IMR-90 (cell line): ENCODE measurements at regions not wholly inside any gene's neighbourhood (a gene's known extent, or its start where the extent isn't known, plus 50 kb on each side); places are given as distances from the start of the nearest gene placed in this dataset.

Experiments
- ATAC-seq: fragments of 200-7000 bp; cut with Tn5 transposase; 2 replicates; pipeline ENCODE4 v1.9.1; 2020; ENCODE audit warnings: low read depth, mild to moderate bottlenecking, moderate library complexity
- BruUV-seq: library from RNA; stranded (reverse); fragments of 400-500 nt; replicated peaks from 2 replicates; lab custom pipeline; 2021; lab: Mats Ljungman, UMichigan
- CTCF ChIA-PET: fragments of 300-600 bp; formaldehyde crosslinking; extraction: SDS; loops from one replicate; lab custom pipeline; 2021; ENCODE audit warnings: antibody characterized with exemption; lab: Yijun Ruan, JAX
- POLR2A ChIA-PET: fragments of 300-600 bp; sonication (Branson Sonifier 250); formaldehyde crosslinking; loops from one replicate; lab custom pipeline; 2022; ENCODE audit warnings: antibody characterized with exemption; ENCODE audit not compliant: unreplicated experiment; lab: Charles Lee
- DNase-seq: peaks from one replicate; pipeline ENCODE4 v3.0.0; 2013
- H2AFZ ChIP-seq: replicated peaks from 2 replicates; pipeline ENCODE3; 2013; ENCODE audit warnings: low read length, mild to moderate bottlenecking; ENCODE audit not compliant: poor library complexity
- H2AK5ac ChIP-seq: 2 replicates; pipeline ENCODE4 v1.6.1; 2013; ENCODE audit warnings: low read depth, low read length, inconsistent platforms
- H2AK9ac ChIP-seq: replicated peaks from 2 replicates; pipeline ENCODE3; 2013; ENCODE audit warnings: mild to moderate bottlenecking, low read depth, low read length, moderate library complexity; ENCODE audit not compliant: poor library complexity
- H2BK120ac ChIP-seq: 2 replicates; pipeline ENCODE4 v1.6.1; 2013; ENCODE audit warnings: low read depth, low read length, inconsistent platforms
- H2BK15ac ChIP-seq: 3 replicates; pipeline ENCODE4 v1.6.1; 2013; ENCODE audit warnings: low read depth, low read length, inconsistent platforms
- H2BK20ac ChIP-seq: 2 replicates; pipeline ENCODE4 v1.6.1; 2013; ENCODE audit warnings: low read depth, mild to moderate bottlenecking, inconsistent platforms, low read length, moderate library complexity
- H2BK5ac ChIP-seq: 2 replicates; pipeline ENCODE4 v1.6.1; 2013; ENCODE audit warnings: mild to moderate bottlenecking, low read depth, low read length, inconsistent platforms; ENCODE audit not compliant: poor library complexity, severe bottlenecking
- H3K14ac ChIP-seq: replicated peaks from 2 replicates; pipeline ENCODE4 v1.6.1; 2013; ENCODE audit warnings: low read depth, low read length, inconsistent platforms
- H3K18ac ChIP-seq: 2 replicates; pipeline ENCODE4 v1.6.1; 2013; ENCODE audit warnings: low read depth, low read length, control low read depth
- H3K23ac ChIP-seq: 2 replicates; pipeline ENCODE4 v1.6.1; 2013; ENCODE audit warnings: low read depth, low read length, inconsistent platforms
- H3K27ac ChIP-seq: 2 replicates; pipeline ENCODE4 v1.5.1; 2013; ENCODE audit warnings: mild to moderate bottlenecking, control low read depth, low read length; ENCODE audit not compliant: insufficient read depth
- H3K27me3 ChIP-seq: 2 replicates; pipeline ENCODE4 v1.6.1; 2013; ENCODE audit warnings: low read length; ENCODE audit not compliant: control insufficient read depth, insufficient read depth
- H3K36me3 ChIP-seq: 2 replicates; pipeline ENCODE4 v1.6.1; 2013; ENCODE audit warnings: low read length, mixed read lengths; ENCODE audit not compliant: control insufficient read depth, insufficient read depth
- H3K4ac ChIP-seq: 2 replicates; pipeline ENCODE4 v1.6.1; 2013; ENCODE audit warnings: low read depth, low read length, inconsistent platforms
- H3K4me1 ChIP-seq: 2 replicates; pipeline ENCODE4 v1.6.1; 2013; ENCODE audit warnings: low read length, mixed read lengths; ENCODE audit not compliant: control insufficient read depth, insufficient read depth
- H3K4me2 ChIP-seq: 2 replicates; pipeline ENCODE4 v1.6.1; 2013; ENCODE audit warnings: low read depth, mild to moderate bottlenecking, control low read depth, low read length, moderate library complexity
- H3K4me3 ChIP-seq: 2 replicates; pipeline ENCODE4 v1.5.1; 2013; ENCODE audit warnings: low read depth, mild to moderate bottlenecking, control low read depth, low read length, moderate library complexity; ENCODE audit not compliant: insufficient read depth
- H3K56ac ChIP-seq: 2 replicates; pipeline ENCODE4 v1.6.1; 2013; ENCODE audit warnings: low read length, inconsistent platforms; ENCODE audit not compliant: insufficient read depth; ENCODE audit errors: extremely low read depth
- H3K79me1 ChIP-seq, 2 experiments: 2 replicates each; pipeline ENCODE4 v1.6.1; 2013; ENCODE audit warnings: low read length in 2 of 2, inconsistent platforms in 1 of 2, low read depth in 1 of 2
- H3K9ac ChIP-seq: 2 replicates; pipeline ENCODE4 v1.6.1; 2013; ENCODE audit warnings: low read depth, low read length, control low read depth
- H3K9me1 ChIP-seq: 2 replicates; pipeline ENCODE4 v1.6.1; 2013; ENCODE audit warnings: low read length, inconsistent platforms; ENCODE audit not compliant: insufficient read depth
- H3K9me3 ChIP-seq: 2 replicates; pipeline ENCODE4 v1.6.1; 2013; ENCODE audit warnings: low read length; ENCODE audit not compliant: control insufficient read depth, insufficient read depth
- H4K20me1 ChIP-seq: 2 replicates; pipeline ENCODE4 v1.6.1; 2013; ENCODE audit warnings: low read length, inconsistent platforms; ENCODE audit not compliant: insufficient read depth
- H4K5ac ChIP-seq: 2 replicates; pipeline ENCODE4 v1.6.1; 2013; ENCODE audit warnings: mild to moderate bottlenecking, low read depth, low read length, control low read depth
- H4K8ac ChIP-seq, 2 experiments: 2 replicates each; pipeline ENCODE4 v1.6.1; 2013; ENCODE audit warnings: low read depth in 2 of 2, low read length in 2 of 2, control low read depth in 1 of 2, inconsistent platforms in 1 of 2
- H4K91ac ChIP-seq: 2 replicates; pipeline ENCODE4 v1.6.1; 2013; ENCODE audit warnings: low read depth, low read length, inconsistent platforms; ENCODE audit not compliant: insufficient read depth
- BHLHE40 ChIP-seq: fragments of 150-350 bp; IDR thresholded peaks from 2 replicates; pipeline ENCODE4 v1.6.1; 2016; ENCODE audit warnings: mild to moderate bottlenecking, low read depth, low read length
- CEBPB ChIP-seq: IDR thresholded peaks from 2 replicates; pipeline ENCODE4 v1.6.1; 2012; ENCODE audit warnings: low read depth, low read length, improper control_type of control experiment
- CHD1 ChIP-seq: IDR thresholded peaks from 2 replicates; pipeline ENCODE4 v1.6.1; 2012; ENCODE audit warnings: low read depth, low read length, improper control_type of control experiment
- CTCF ChIP-seq: conservative IDR thresholded peaks from 2 replicates; pipeline ENCODE4 v1.5.1; 2012; ENCODE audit warnings: mild to moderate bottlenecking, low read depth, low read length, improper control_type of control experiment
- FOS ChIP-seq: fragments of 150-350 bp; IDR thresholded peaks from 2 replicates; pipeline ENCODE4 v1.6.1; 2016; ENCODE audit warnings: low read depth, low read length
- MAFK ChIP-seq: IDR thresholded peaks from 2 replicates; pipeline ENCODE4 v1.6.1; 2012; ENCODE audit warnings: low read depth, low read length, improper control_type of control experiment
- MXI1 ChIP-seq: IDR thresholded peaks from 2 replicates; pipeline ENCODE4 v1.6.1; 2012; ENCODE audit warnings: low read depth, mild to moderate bottlenecking, low read length, moderate library complexity, borderline replicate concordance
- POLR2A ChIP-seq: IDR thresholded peaks from 2 replicates; pipeline ENCODE4 v1.6.1; 2012; ENCODE audit warnings: mild to moderate bottlenecking, low read depth, low read length
- RAD21 ChIP-seq: IDR thresholded peaks from 2 replicates; pipeline ENCODE4 v1.6.1; 2012; ENCODE audit warnings: low read length, improper control_type of control experiment
- SMC3 ChIP-seq: fragments of 150-350 bp; IDR thresholded peaks from 2 replicates; pipeline ENCODE4 v1.6.1; 2016; ENCODE audit warnings: low read depth, mild to moderate bottlenecking, antibody characterized with exemption, low read length, moderate library complexity
- USF2 ChIP-seq: fragments of 150-350 bp; IDR thresholded peaks from 2 replicates; pipeline ENCODE4 v1.6.1; 2017; ENCODE audit warnings: mild to moderate bottlenecking, antibody characterized with exemption, low read length, low read depth
- WGBS, 2 experiments: methylation state at CpG; one replicate each; pipeline versions ENCODE4 v1.1.5 to v1.1.7; 2013; ENCODE audit warnings: missing lambda C conversion rate in 2 of 2; ENCODE audit not compliant: insufficient read length in 1 of 2; ENCODE audit errors: extremely low coverage in 2 of 2; 5-methylcytosine and 5-hydroxymethylcytosine counted together
- dilution Hi-C: fragments of 300-500 bp; cut with HindIII; formaldehyde crosslinking; loops from one replicate; pipeline ENCODE4 v1.14.3; 2018; ENCODE audit warnings: low sequenced_read_pairs; ENCODE audit not compliant: unreplicated experiment
- in situ Hi-C: fragments of 300-500 bp; cut with MboI; formaldehyde crosslinking; loops from 3 replicates; pipeline ENCODE4 v1.14.3; 2019; ENCODE audit warnings: low sequenced_read_pairs, inconsistent platforms, mixed read lengths
- intact Hi-C: fragments of 100-400 bp; cut with micrococcal nuclease; formaldehyde crosslinking; loops from 2 replicates; pipeline ENCODE4 v1.10.0; 2022

- TF ChIP-seq CHD1 (no peak), CEBPB (no peak), MAFK (no peak), USF2 (no peak), MXI1 (no peak), BHLHE40 (no peak), SMC3 (no peak), RAD21 (no peak), POLR2A (no peak), CTCF (no peak), FOS (no peak)
- H3K14ac ChIP-seq, result no peak overlapping the region
- no peak overlapping the region for H2AK5ac ChIP-seq
- no peak overlapping the region for H3K4me2 ChIP-seq
- dilution Hi-C loops, result no loop called here
- H3K4ac ChIP-seq, result no peak overlapping the region
- H3K79me1 ChIP-seq, result no peaks in the 10 kb centered on the region
- POLR2A ChIA-PET, result no interaction called here
- no peak overlapping the region for H3K27ac ChIP-seq
- BruUV-seq, result no TSS peak
- no peak overlapping the region for H4K5ac ChIP-seq
- no peak overlapping the region for H4K91ac ChIP-seq
- no peak overlapping the region for H3K9ac ChIP-seq
- no peak overlapping the region for H2AK9ac ChIP-seq
- H3K4me3 ChIP-seq, result no peak overlapping the region
- no peak for DNase-seq
- H3K9me3 ChIP-seq, result peaks cover 34% of the 10 kb centered on the region
- no peak overlapping the region for H2AFZ ChIP-seq
- H4K8ac ChIP-seq, result no peak overlapping the region
- no peaks in the 10 kb centered on the region for H3K9me1 ChIP-seq
- no peak for ATAC-seq
- intact Hi-C loops, result no loop called here
- H3K56ac ChIP-seq, result no peak overlapping the region
- no peak overlapping the region for H3K18ac ChIP-seq
- H2BK20ac ChIP-seq, result no peak overlapping the region
- H3K27me3 ChIP-seq, result no peaks in the 10 kb centered on the region
- in situ Hi-C loops, result no loop called here
- H3K4me1 ChIP-seq, result no peaks in the 10 kb centered on the region
- H3K36me3 ChIP-seq, result no peaks in the 10 kb centered on the region
- CTCF ChIA-PET, result no interaction called here
- WGBS, 2 experiments, result 78% methylated on average over 3 of the region's 3 CpGs; no CpG with 5 or more reads in 1 of the 2 experiments
- no peak overlapping the region for H2BK15ac ChIP-seq
- no peak overlapping the region for H2BK120ac ChIP-seq
- H4K20me1 ChIP-seq, result no peaks in the 10 kb centered on the region
- H3K23ac ChIP-seq, result no peak overlapping the region
- H2BK5ac ChIP-seq, result peak overlapping the region; percentile 95
Observed at GRCh38 chr2:239866778-239867177, 158.4 kb downstream of the NDUFA10 start.
